HEK293 (cell line): ENCODE measurements at regions not wholly inside any gene's neighbourhood (a gene's known extent, or its start where the extent isn't known, plus 50 kb on each side); places are given as distances from the start of the nearest gene placed in this dataset.

Experiments used
- REPIN1 ChIP-seq: fragments of 450-650 bp; formaldehyde crosslinking; IDR thresholded peaks from 2 replicates; pipeline ENCODE4 v1.5.1; 2017; ENCODE audit warnings: missing biosample characterization, missing genetic modification characterization, low read depth
- SETDB1 ChIP-seq: IDR thresholded peaks from one replicate; pipeline ENCODE4 v1.6.1; 2017; ENCODE audit warnings: mild to moderate bottlenecking, low read length, moderate library complexity, mixed read lengths; ENCODE audit not compliant: insufficient read length
- ZBTB7A ChIP-seq: fragments of 450-650 bp; formaldehyde crosslinking; IDR thresholded peaks from 2 replicates; pipeline ENCODE4 v1.5.1; 2016; ENCODE audit warnings: low read depth, missing biosample characterization, missing genetic modification characterization
- ZNF114 ChIP-seq: fragments of 450-650 bp; formaldehyde crosslinking; IDR thresholded peaks from 2 replicates; pipeline ENCODE4 v1.5.0; 2017; ENCODE audit warnings: missing biosample characterization, missing genetic modification characterization
- ZNF121 ChIP-seq: fragments of 450-650 bp; formaldehyde crosslinking; IDR thresholded peaks from 2 replicates; pipeline ENCODE4 v1.5.1; 2016; ENCODE audit warnings: missing biosample characterization, missing genetic modification characterization
- ZNF140 ChIP-seq: fragments of 450-650 bp; formaldehyde crosslinking; IDR thresholded peaks from 2 replicates; pipeline ENCODE4 v1.5.1; 2016; ENCODE audit warnings: missing biosample characterization, missing genetic modification characterization
- ZNF292 ChIP-seq: fragments of 450-650 bp; formaldehyde crosslinking; IDR thresholded peaks from 2 replicates; pipeline ENCODE4 v1.5.1; 2016; ENCODE audit warnings: low read depth, missing biosample characterization, missing genetic modification characterization, borderline replicate concordance
- ZNF510 ChIP-seq: fragments of 450-650 bp; formaldehyde crosslinking; IDR thresholded peaks from 2 replicates; pipeline ENCODE4 v1.5.1; 2018; ENCODE audit warnings: mild to moderate bottlenecking, missing genetic modification characterization, missing biosample characterization; ENCODE audit not compliant: insufficient replicate concordance
- ZNF629 ChIP-seq: fragments of 450-650 bp; formaldehyde crosslinking; IDR thresholded peaks from 2 replicates; pipeline ENCODE4 v1.5.1; 2017; ENCODE audit warnings: missing biosample characterization, missing genetic modification characterization
- ZNF768 ChIP-seq: fragments of 450-650 bp; formaldehyde crosslinking; IDR thresholded peaks from 2 replicates; pipeline ENCODE4 v1.5.1; 2018; ENCODE audit warnings: missing biosample characterization, mild to moderate bottlenecking, missing genetic modification characterization
- TF ChIP-seq, protein P1 (sequence below): fragments of 450-650 bp; formaldehyde crosslinking; IDR thresholded peaks from 2 replicates; pipeline ENCODE4 v1.5.1; 2016; ENCODE audit warnings: missing biosample characterization, missing genetic modification characterization
- TF ChIP-seq, protein P2 (sequence below): fragments of 450-650 bp; formaldehyde crosslinking; IDR thresholded peaks from 2 replicates; pipeline ENCODE4 v1.5.1; 2017; ENCODE audit warnings: missing biosample characterization, missing genetic modification characterization
- TF ChIP-seq, protein P3 (sequence below): fragments of 450-650 bp; formaldehyde crosslinking; IDR thresholded peaks from 2 replicates; pipeline ENCODE4 v1.5.1; 2016; ENCODE audit warnings: missing biosample characterization, missing genetic modification characterization, low read depth

DNA sequence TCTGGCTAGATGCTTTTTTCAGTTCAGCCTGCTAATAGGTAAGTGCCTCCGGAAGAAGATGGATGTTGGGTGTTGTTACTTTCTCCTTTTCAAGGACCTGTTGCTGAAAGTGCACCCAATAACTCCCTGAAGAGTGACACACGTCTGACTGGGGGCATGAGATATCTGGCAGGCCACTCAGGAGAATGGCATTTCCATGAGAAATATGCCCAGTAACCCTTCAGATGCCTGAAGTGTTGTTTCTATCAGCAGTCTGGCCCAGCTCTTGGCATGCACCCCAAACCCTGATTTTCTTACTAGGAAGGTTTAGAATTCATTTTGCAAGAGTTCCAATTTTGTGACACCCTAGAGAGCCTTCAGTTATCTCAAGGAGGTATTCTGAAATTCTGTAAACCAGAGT is 71.5 kb downstream of the ARHGAP35 start:
- TF ChIP-seq ZBTB7A (no peak), ZNF629 (no peak), SETDB1 (no peak), ZNF292 (tag by site-specific recombination) (no peak), ZNF768 (tag by site-specific recombination) (no peak), ZNF114 (tag by site-specific recombination) (no peak), ZNF510 (tag by site-specific recombination) (no peak), REPIN1 (no peak), ZNF121 (no peak), ZNF140 (no peak)
- TF ChIP-seq, protein P1, sequence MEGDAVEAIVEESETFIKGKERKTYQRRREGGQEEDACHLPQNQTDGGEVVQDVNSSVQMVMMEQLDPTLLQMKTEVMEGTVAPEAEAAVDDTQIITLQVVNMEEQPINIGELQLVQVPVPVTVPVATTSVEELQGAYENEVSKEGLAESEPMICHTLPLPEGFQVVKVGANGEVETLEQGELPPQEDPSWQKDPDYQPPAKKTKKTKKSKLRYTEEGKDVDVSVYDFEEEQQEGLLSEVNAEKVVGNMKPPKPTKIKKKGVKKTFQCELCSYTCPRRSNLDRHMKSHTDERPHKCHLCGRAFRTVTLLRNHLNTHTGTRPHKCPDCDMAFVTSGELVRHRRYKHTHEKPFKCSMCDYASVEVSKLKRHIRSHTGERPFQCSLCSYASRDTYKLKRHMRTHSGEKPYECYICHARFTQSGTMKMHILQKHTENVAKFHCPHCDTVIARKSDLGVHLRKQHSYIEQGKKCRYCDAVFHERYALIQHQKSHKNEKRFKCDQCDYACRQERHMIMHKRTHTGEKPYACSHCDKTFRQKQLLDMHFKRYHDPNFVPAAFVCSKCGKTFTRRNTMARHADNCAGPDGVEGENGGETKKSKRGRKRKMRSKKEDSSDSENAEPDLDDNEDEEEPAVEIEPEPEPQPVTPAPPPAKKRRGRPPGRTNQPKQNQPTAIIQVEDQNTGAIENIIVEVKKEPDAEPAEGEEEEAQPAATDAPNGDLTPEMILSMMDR (tag by site-specific recombination), result no peak
- TF ChIP-seq, protein P2, sequence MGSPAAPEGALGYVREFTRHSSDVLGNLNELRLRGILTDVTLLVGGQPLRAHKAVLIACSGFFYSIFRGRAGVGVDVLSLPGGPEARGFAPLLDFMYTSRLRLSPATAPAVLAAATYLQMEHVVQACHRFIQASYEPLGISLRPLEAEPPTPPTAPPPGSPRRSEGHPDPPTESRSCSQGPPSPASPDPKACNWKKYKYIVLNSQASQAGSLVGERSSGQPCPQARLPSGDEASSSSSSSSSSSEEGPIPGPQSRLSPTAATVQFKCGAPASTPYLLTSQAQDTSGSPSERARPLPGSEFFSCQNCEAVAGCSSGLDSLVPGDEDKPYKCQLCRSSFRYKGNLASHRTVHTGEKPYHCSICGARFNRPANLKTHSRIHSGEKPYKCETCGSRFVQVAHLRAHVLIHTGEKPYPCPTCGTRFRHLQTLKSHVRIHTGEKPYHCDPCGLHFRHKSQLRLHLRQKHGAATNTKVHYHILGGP (tag by site-specific recombination), result no peak
- TF ChIP-seq, protein P3, sequence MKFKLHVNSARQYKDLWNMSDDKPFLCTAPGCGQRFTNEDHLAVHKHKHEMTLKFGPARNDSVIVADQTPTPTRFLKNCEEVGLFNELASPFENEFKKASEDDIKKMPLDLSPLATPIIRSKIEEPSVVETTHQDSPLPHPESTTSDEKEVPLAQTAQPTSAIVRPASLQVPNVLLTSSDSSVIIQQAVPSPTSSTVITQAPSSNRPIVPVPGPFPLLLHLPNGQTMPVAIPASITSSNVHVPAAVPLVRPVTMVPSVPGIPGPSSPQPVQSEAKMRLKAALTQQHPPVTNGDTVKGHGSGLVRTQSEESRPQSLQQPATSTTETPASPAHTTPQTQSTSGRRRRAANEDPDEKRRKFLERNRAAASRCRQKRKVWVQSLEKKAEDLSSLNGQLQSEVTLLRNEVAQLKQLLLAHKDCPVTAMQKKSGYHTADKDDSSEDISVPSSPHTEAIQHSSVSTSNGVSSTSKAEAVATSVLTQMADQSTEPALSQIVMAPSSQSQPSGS (tag by site-specific recombination), result no peak
